PC-3 (cell line): ENCODE measurements at regions not wholly inside any gene's neighbourhood (a gene's known extent, or its start where the extent isn't known, plus 50 kb on each side); places are given as distances from the start of the nearest gene placed in this dataset.

Experiments used
- EZH2 ChIP-seq: fragments of 300-600 bp; sonication (generic); IDR thresholded peaks from one replicate; pipeline ENCODE4 v1.6.1; 2017; ENCODE audit warnings: antibody characterized with exemption, mild to moderate bottlenecking, low read length; ENCODE audit not compliant: unreplicated experiment
- EZH2phosphoT487 ChIP-seq: fragments of 300-600 bp; sonication (generic); IDR thresholded peaks from 2 replicates; pipeline ENCODE4 v1.6.1; 2018; ENCODE audit warnings: mild to moderate bottlenecking, antibody characterized with exemption, low read length, borderline replicate concordance
- TF ChIP-seq, protein P1 (sequence below): fragments of 300-600 bp; sonication (generic); conservative IDR thresholded peaks from 2 replicates; pipeline ENCODE4 v1.5.1; 2017; ENCODE audit warnings: antibody characterized with exemption, low read depth, mild to moderate bottlenecking, low read length

GRCh38 chr3:194961571-194961970 is 275.9 kb downstream of the FAM43A start:
- TF ChIP-seq, protein P1, sequence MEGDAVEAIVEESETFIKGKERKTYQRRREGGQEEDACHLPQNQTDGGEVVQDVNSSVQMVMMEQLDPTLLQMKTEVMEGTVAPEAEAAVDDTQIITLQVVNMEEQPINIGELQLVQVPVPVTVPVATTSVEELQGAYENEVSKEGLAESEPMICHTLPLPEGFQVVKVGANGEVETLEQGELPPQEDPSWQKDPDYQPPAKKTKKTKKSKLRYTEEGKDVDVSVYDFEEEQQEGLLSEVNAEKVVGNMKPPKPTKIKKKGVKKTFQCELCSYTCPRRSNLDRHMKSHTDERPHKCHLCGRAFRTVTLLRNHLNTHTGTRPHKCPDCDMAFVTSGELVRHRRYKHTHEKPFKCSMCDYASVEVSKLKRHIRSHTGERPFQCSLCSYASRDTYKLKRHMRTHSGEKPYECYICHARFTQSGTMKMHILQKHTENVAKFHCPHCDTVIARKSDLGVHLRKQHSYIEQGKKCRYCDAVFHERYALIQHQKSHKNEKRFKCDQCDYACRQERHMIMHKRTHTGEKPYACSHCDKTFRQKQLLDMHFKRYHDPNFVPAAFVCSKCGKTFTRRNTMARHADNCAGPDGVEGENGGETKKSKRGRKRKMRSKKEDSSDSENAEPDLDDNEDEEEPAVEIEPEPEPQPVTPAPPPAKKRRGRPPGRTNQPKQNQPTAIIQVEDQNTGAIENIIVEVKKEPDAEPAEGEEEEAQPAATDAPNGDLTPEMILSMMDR = no peak
- TF ChIP-seq EZH2phosphoT487 = no peak
- no peak for TF ChIP-seq EZH2
